ENCODE measurements at regions not wholly inside any gene's neighbourhood (a gene's known extent, or its start where the extent isn't known, plus 50 kb on each side); places are given as distances from the start of the nearest gene placed in this dataset.
"Not testable (repeated sequence)": the region's sequence is repeated elsewhere in the genome, so short reads cannot be mapped to it uniquely, and the experiment has no call there.

DNA sequence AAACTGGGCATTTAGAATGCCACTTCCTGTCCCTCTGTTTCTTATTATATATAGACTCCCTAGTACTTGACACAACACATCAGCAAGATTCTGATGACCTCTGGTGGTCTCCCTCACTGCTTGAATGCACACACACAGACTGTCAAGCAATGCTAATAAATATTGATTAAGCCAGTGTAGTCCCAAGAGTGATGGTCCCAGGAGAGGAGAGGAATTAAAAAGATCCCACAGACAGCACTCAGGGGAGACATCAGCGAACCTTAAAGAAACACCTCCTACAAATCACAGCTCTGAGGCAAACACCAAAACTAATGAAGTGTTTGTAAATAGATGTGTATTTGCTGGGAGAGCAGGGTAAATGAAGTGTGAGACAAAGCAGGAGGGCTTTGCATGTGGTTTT, 1291.2 kb downstream of the XPNPEP1 start:
- H3K27ac Mint-ChIP-seq, result no peak overlapping the region
- no peaks in the 10 kb centered on the region for H3K36me3 Mint-ChIP-seq (ENCODE audit: low read depth)
- intact Hi-C loops (cut with micrococcal nuclease), result no loop called here
- H3K4me1 Mint-ChIP-seq, result no peaks in the 10 kb centered on the region
- no peak for DNase-seq
- no peaks in the 10 kb centered on the region for H3K27me3 Mint-ChIP-seq
- H3K9me3 Mint-ChIP-seq, result no peaks in the 10 kb centered on the region
- no peak overlapping the region for H3K4me3 Mint-ChIP-seq

GRCh38 chr10:108631332-108631731, 1292.0 kb downstream of the XPNPEP1 start:
- no peaks in the 10 kb centered on the region for H3K27me3 Mint-ChIP-seq
- H3K9me3 Mint-ChIP-seq, result no peaks in the 10 kb centered on the region
- intact Hi-C loops (cut with micrococcal nuclease), result no loop called here
- no peaks in the 10 kb centered on the region for H3K36me3 Mint-ChIP-seq (ENCODE audit: low read depth)
- no peaks in the 10 kb centered on the region for H3K4me1 Mint-ChIP-seq
- no peak for DNase-seq
- H3K4me3 Mint-ChIP-seq, result no peak overlapping the region
- no peak overlapping the region for H3K27ac Mint-ChIP-seq

- intact Hi-C loops (cut with micrococcal nuclease), result no loop called here
- no peaks in the 10 kb centered on the region for H3K4me1 Mint-ChIP-seq
- H3K27ac Mint-ChIP-seq, result no peak overlapping the region
These were observed 1293.5 kb downstream of the XPNPEP1 start for GRCh38 chr10:108629834-108630233.

DNA sequence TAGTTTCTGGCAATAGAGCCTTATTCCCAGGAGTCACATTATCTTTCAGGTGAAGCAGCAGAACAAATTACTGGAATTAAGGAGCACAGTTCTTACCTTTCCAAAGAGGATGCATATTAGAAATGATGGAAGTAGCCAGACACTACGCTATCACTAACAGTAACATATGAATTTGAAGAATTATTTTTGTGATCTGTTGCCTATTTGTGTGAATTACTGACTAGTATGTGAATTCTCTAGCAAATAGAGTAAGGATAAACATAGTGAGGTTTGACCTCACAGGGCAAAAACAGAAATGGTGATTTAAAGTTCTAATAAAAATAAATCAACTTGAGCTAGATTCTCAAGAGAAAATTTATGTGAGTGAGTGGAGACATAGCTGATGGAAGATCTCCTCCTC, 1299.3 kb downstream of the XPNPEP1 start:
- no peak overlapping the region for H3K4me3 Mint-ChIP-seq
- H3K27ac Mint-ChIP-seq, result no peak overlapping the region
- no peaks in the 10 kb centered on the region for H3K4me1 Mint-ChIP-seq
- no peaks in the 10 kb centered on the region for H3K9me3 Mint-ChIP-seq
- H3K36me3 Mint-ChIP-seq (ENCODE audit: low read depth), result no peaks in the 10 kb centered on the region
- DNase-seq, result no peak
- no peaks in the 10 kb centered on the region for H3K27me3 Mint-ChIP-seq
- intact Hi-C loops (cut with micrococcal nuclease), result no loop called here

More at GRCh38 chr10:108629834-108630233, 1293.5 kb downstream of the XPNPEP1 start:
- DNase-seq, result no peak
- H3K9me3 Mint-ChIP-seq, result no peaks in the 10 kb centered on the region
- H3K36me3 Mint-ChIP-seq (ENCODE audit: low read depth), result no peaks in the 10 kb centered on the region
- H3K27me3 Mint-ChIP-seq, result no peaks in the 10 kb centered on the region
- H3K4me3 Mint-ChIP-seq, result no peak overlapping the region

DNA sequence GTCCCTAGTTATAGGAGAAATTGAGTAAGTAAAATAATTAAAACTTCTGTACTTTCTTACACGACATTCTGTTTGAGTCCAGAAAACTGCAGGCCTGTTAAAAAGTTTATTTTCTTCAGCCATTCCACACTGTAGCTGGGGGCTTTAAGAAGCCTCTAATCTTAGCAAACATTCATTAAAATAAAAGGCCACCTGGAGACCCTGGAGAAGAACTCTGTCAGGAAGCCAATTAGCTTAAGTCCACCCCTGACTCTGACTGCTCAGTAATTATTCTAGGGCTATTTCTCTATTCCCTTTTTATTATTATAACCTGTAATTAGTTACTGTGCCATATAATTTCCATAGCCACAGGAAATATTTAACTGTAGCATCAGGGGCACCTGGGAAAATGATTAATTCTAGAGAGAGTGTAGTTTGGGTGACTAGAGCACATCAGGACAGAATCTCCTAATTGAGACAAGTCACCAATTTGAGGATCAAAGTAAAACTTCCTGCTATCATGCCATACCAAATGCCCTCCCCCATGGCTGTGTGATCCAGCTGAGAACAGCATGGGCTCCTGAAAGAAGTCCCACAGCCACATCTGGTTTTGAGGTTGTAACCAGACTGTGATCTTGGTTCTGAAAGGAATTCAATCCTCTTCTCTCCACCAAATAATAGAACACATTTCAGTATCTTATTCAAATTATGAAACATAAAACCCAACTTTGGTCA, 1302.3 kb downstream of the XPNPEP1 start:
- Mint-ChIP-seq H3K27me3 (no peaks in the 10 kb centered on the region), H3K4me3 (no peak overlapping the region), H3K4me1 (no peaks in the 10 kb centered on the region), H3K9me3 (no peaks in the 10 kb centered on the region), H3K36me3 (ENCODE audit: low read depth) (no peaks in the 10 kb centered on the region), H3K27ac (no peak overlapping the region)
- DNase-seq, result no peak
- intact Hi-C loops (cut with micrococcal nuclease), result no loop called here

- no peaks in the 10 kb centered on the region for H3K4me1 Mint-ChIP-seq
- H3K27me3 Mint-ChIP-seq, result no peaks in the 10 kb centered on the region
- no peaks in the 10 kb centered on the region for H3K36me3 Mint-ChIP-seq (ENCODE audit: low read depth)
- intact Hi-C loops (cut with micrococcal nuclease), result no loop called here
- no peaks in the 10 kb centered on the region for H3K9me3 Mint-ChIP-seq
- no peak overlapping the region for H3K27ac Mint-ChIP-seq
- DNase-seq, result no peak
- H3K4me3 Mint-ChIP-seq, result no peak overlapping the region
These were observed 1306.6 kb downstream of the XPNPEP1 start for GRCh38 chr10:108616559-108617285.

DNA sequence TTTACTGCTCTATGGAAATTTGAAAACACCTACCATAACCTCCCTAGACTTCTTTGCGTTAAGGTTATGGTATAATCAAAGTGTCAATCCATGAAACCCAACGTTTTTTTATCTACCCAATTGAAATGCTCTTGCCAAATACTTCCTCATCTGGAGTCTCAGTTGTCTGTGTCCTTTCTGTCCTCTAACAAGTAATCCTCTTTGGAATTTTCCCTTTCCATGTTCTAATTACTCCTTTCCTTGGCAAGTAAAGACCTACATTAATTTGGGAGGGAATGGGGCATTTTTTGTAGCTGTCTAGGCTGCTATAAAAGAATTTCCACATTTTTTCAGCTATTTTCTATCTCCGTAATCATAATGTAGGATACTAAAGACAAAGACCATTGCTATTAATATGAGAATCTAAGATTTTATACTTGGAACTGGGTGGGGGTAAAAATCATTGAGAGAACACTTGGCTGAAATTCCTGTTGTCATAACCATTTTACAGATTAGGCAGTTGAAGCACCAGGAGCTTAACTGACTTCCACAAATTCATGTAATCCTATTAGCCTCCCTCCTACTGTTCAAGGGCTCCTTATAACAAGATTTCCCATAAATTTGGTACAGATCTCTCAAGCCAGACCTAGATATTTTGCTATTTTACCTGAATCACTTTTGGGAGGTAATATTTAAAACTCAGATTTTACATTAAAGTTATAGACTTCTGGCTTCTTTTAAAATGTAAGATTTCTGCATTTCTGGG, 1307.6 kb downstream of the XPNPEP1 start:
- DNase-seq, result no peak
- H3K36me3 Mint-ChIP-seq (ENCODE audit: low read depth), result no peaks in the 10 kb centered on the region
- intact Hi-C loops (cut with micrococcal nuclease), result no loop called here

DNA sequence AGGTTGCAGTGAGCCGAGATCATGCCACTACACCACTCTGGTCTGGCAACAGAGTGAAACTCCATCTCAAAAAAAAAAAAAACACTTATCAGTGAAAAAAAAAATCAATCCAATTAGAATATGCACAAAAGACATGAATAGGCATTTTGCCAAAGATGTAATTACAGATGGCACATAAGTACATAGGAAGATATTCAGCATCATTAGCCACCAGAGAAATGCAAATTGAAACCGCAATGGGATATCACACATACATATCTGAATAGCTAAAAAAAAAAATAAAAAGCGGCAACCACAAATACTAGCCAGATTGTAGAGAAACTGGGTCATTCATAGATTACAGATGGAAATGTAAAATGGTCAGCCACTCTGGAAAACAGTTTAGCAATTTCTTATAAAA, 1310.8 kb downstream of the XPNPEP1 start:
- H3K9me3 Mint-ChIP-seq, result no peaks in the 10 kb centered on the region
- no peaks in the 10 kb centered on the region for H3K36me3 Mint-ChIP-seq (ENCODE audit: low read depth)
- H3K27me3 Mint-ChIP-seq, result no peaks in the 10 kb centered on the region
- intact Hi-C loops (cut with micrococcal nuclease), result no loop called here
- no peak overlapping the region for H3K27ac Mint-ChIP-seq
- no peak overlapping the region for H3K4me3 Mint-ChIP-seq
- no peak for DNase-seq
- no peaks in the 10 kb centered on the region for H3K4me1 Mint-ChIP-seq

More for the DNA sequence above, 1307.6 kb downstream of the XPNPEP1 start:
- Mint-ChIP-seq H3K9me3 (no peaks in the 10 kb centered on the region), H3K4me1 (no peaks in the 10 kb centered on the region), H3K27me3 (no peaks in the 10 kb centered on the region), H3K27ac (no peak overlapping the region), H3K4me3 (no peak overlapping the region)

DNA sequence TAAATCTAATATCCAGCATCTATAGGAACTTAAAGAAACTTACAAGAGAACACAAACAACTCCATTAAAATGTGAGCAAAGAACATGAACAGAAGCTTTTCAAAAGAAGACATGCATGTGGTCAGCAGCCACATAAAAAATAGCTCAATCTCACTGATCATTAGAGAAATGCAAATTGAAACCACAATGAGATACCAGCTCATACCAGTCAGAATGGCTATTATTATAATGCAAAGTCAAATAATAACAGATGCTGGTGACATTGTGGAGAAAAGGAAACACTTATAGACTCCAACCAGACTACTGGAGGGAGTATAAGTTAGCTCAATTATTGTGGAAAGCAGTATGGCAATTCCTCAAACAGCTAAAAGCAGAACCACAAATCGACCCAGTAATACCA, 1314.5 kb downstream of the XPNPEP1 start:
- H3K4me3 Mint-ChIP-seq, result no peak overlapping the region
- H3K36me3 Mint-ChIP-seq (ENCODE audit: low read depth), result no peaks in the 10 kb centered on the region
- H3K27me3 Mint-ChIP-seq, result no peaks in the 10 kb centered on the region
- H3K4me1 Mint-ChIP-seq, result no peaks in the 10 kb centered on the region
- intact Hi-C loops (cut with micrococcal nuclease), result no loop called here
- H3K9me3 Mint-ChIP-seq, result peaks cover 4% of the 10 kb centered on the region
- DNase-seq, result no peak
- no peak overlapping the region for H3K27ac Mint-ChIP-seq

DNA sequence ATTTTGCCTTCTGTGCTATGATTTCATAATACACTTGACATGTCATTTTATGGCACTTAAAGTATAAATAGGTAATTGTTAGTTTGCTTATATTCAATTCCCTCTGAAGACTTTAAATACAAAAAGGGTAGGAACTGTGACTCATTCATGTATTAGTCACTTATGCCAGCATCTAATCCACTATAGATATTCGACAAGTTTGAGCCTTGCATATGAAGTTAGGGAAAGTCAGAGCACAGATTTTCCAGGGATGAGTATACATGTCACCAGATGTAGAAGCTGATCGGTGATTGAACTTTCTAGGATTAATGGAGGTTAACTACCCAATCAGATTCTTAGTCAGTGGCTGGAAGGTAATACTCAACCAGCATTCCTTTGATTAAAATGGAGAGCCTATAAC, 1321.5 kb downstream of the XPNPEP1 start:
- DNase-seq, result no peak
- intact Hi-C loops (cut with micrococcal nuclease), result no loop called here
- Mint-ChIP-seq H3K27me3 (no peaks in the 10 kb centered on the region), H3K27ac (no peak overlapping the region), H3K9me3 (peaks cover 4% of the 10 kb centered on the region), H3K36me3 (ENCODE audit: low read depth) (no peaks in the 10 kb centered on the region), H3K4me1 (no peaks in the 10 kb centered on the region), H3K4me3 (no peak overlapping the region)

DNA sequence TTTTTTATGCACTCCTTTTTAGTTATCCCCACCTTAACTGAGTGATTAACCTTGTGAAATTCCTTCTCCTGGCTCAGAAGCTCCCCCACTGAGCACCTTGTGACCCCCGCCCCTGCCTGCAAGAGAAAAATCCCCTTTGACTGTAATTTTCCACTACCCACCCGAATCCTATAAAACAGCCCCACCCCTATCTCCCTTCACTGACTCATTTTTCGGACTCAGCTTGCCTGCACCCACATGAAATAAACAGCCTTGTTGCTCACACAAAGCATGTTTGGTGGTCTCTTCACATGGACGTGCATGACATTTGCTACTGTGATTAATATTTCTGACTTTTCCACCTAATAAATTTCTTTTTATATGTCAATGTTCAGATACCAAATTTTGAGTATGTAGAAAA, 1322.8 kb downstream of the XPNPEP1 start:
- H3K4me3 Mint-ChIP-seq, result not testable (repeated sequence)

DNA sequence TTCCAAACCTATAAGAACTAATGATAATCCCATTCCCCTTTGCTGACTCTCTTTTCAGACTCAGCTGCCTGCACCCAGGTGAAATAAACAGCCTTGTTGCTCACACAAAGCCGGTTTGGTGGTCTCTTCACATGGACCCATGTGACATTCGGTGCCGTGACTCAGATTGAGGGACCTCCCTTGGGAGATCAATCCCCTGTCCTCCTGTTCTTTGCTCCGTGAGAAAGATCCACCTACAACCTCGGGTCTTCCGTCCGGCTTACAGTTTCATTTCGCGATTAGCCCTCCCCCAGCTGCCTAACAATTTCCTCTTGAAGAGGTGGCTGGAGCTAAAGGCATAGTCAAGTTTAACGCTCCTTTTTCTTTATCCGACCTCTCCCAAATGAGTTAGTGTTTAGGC, 1324.0 kb downstream of the XPNPEP1 start:
- H3K9me3 Mint-ChIP-seq; H3K27me3 Mint-ChIP-seq; intact Hi-C loops (cut with micrococcal nuclease); H3K27ac Mint-ChIP-seq; H3K4me3 Mint-ChIP-seq; H3K36me3 Mint-ChIP-seq (ENCODE audit: low read depth); H3K4me1 Mint-ChIP-seq; DNase-seq: not testable (repeated sequence)

More for the DNA sequence above, 1322.8 kb downstream of the XPNPEP1 start:
- H3K36me3 Mint-ChIP-seq (ENCODE audit: low read depth); H3K27me3 Mint-ChIP-seq; H3K27ac Mint-ChIP-seq; H3K9me3 Mint-ChIP-seq; DNase-seq; intact Hi-C loops (cut with micrococcal nuclease); H3K4me1 Mint-ChIP-seq: not testable (repeated sequence)

DNA sequence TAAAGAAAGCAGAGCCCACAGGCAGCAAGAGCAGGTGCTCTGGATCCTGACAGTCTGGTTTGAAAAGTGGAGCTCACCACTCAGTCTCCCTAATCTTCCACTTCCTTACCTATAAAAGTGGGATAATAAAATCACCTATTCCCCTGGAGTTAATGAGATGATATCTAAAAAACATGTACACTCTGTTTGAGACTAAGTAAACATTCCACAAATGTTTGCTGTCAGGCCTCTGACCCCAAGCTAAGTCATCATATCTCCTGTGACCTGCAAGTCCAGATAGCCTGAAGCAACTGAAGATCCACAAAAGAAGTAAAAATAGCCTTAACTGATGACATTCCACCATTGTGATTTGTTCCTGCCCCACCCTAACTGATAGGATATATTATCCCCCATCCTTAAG, 1324.5 kb downstream of the XPNPEP1 start:
- H3K27ac Mint-ChIP-seq, result no peak overlapping the region
- H3K27me3 Mint-ChIP-seq, result no peaks in the 10 kb centered on the region
- DNase-seq, result no peak
- no peaks in the 10 kb centered on the region for H3K36me3 Mint-ChIP-seq (ENCODE audit: low read depth)
- H3K4me3 Mint-ChIP-seq, result no peak overlapping the region
- no peaks in the 10 kb centered on the region for H3K4me1 Mint-ChIP-seq
- no peaks in the 10 kb centered on the region for H3K9me3 Mint-ChIP-seq
- intact Hi-C loops (cut with micrococcal nuclease), result no loop called here

DNA sequence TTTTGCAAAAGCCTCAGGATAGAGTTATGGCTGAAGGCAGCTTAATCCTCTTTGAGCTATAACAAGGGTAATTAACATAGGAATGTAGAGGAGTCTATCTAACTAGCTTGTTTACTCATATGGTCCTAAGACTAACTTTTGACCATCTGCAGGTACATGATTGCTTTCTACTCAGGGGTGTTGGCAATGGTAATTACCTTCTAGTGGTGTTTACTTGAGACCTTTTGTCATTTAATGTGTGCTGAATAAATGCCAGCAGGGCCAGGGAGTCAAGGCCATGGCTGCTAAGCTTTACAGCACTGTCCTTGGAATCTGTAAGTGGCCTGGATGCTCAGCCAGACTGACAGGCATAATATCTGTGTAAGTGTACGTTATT, 1325.0 kb downstream of the XPNPEP1 start:
- no peak overlapping the region for H3K27ac Mint-ChIP-seq
- no peaks in the 10 kb centered on the region for H3K4me1 Mint-ChIP-seq
- no peak for DNase-seq
- H3K4me3 Mint-ChIP-seq, result no peak overlapping the region
- intact Hi-C loops (cut with micrococcal nuclease), result no loop called here
- H3K9me3 Mint-ChIP-seq, result no peaks in the 10 kb centered on the region
- H3K36me3 Mint-ChIP-seq (ENCODE audit: low read depth), result no peaks in the 10 kb centered on the region
- no peaks in the 10 kb centered on the region for H3K27me3 Mint-ChIP-seq

All from activated CD4-positive, alpha-beta T cell treated with anti-CD3 and anti-CD28 coated beads, Interleukin-2, amount 10 ng/mL, durations not matched to agents 24 days and 14 days (primary cell).